ENCODE measurements at regions not wholly inside any gene's neighbourhood (a gene's known extent, or its start where the extent isn't known, plus 50 kb on each side); places are given as distances from the start of the nearest gene placed in this dataset.

GRCh38 chr2:19569300-19569791 is 210.9 kb upstream of the OSR1 start:
- TF ChIP-seq, protein P1, sequence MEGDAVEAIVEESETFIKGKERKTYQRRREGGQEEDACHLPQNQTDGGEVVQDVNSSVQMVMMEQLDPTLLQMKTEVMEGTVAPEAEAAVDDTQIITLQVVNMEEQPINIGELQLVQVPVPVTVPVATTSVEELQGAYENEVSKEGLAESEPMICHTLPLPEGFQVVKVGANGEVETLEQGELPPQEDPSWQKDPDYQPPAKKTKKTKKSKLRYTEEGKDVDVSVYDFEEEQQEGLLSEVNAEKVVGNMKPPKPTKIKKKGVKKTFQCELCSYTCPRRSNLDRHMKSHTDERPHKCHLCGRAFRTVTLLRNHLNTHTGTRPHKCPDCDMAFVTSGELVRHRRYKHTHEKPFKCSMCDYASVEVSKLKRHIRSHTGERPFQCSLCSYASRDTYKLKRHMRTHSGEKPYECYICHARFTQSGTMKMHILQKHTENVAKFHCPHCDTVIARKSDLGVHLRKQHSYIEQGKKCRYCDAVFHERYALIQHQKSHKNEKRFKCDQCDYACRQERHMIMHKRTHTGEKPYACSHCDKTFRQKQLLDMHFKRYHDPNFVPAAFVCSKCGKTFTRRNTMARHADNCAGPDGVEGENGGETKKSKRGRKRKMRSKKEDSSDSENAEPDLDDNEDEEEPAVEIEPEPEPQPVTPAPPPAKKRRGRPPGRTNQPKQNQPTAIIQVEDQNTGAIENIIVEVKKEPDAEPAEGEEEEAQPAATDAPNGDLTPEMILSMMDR (conservative IDR thresholded peaks at IDR 0.05) = no peak
- no peak for TF ChIP-seq ZFX (IDR thresholded peaks at IDR 0.05)

All from C4-2B (cell line).